ENCODE measurements at regions not wholly inside any gene's neighbourhood (a gene's known extent, or its start where the extent isn't known, plus 50 kb on each side); places are given as distances from the start of the nearest gene placed in this dataset.

- peaks cover 4 to 10% of the 10 kb centered on the region in 2 experiments for H3K4me1 ChIP-seq (ENCODE audit: control insufficient read depth in 1 of 2, insufficient read depth in 2 of 2, low read length in 2 of 2)
- no peak overlapping the region for H4K91ac ChIP-seq (ENCODE audit: low read depth, low read length)
- H3K9ac ChIP-seq (ENCODE audit: low read length): no peak overlapping the region
- no peak overlapping the region for H3K18ac ChIP-seq (ENCODE audit: low read length)
- no peak overlapping the region for H3K4ac ChIP-seq (ENCODE audit: low read depth, low read length)
- no peak overlapping the region for H3K4me2 ChIP-seq (ENCODE audit: low read length)
- no peak overlapping the region for H2BK120ac ChIP-seq (ENCODE audit: insufficient read depth, low read length, poor library complexity)
- no peak overlapping the region for H2BK5ac ChIP-seq (ENCODE audit: low read depth, low read length, poor library complexity)
- H4K8ac ChIP-seq (ENCODE audit: low read depth, low read length): no peak overlapping the region
- no peaks in the 10 kb centered on the region for H3K9me3 ChIP-seq (ENCODE audit: insufficient read depth, low read depth, low read length)
- no peak overlapping the region for H3K14ac ChIP-seq (ENCODE audit: low read length)
- no peak overlapping the region for H2BK12ac ChIP-seq (ENCODE audit: low read length)
- H3K36me3 ChIP-seq (ENCODE audit: control insufficient read depth in 1 of 2, insufficient read depth in 2 of 2, low read length in 2 of 2): no peaks in the 10 kb centered on the region
- no peak overlapping the region for H4K12ac ChIP-seq (ENCODE audit: low read depth, low read length)
- no peak overlapping the region for H2AFZ ChIP-seq (ENCODE audit: insufficient read depth, low read length, poor library complexity)
- no peak overlapping the region for H3K23ac ChIP-seq (ENCODE audit: low read length)
- H3K79me1 ChIP-seq (ENCODE audit: low read length): peaks cover 2% of the 10 kb centered on the region
- no peaks in the 10 kb centered on the region for H3K27me3 ChIP-seq (ENCODE audit: insufficient read depth, low read length)
- WGBS (ENCODE audit: extremely low coverage, insufficient coverage, insufficient read length): no CpG with 5 or more reads among the region's 5 CpGs
- no peaks in the 10 kb centered on the region for H3K79me2 ChIP-seq (ENCODE audit: control insufficient read depth, insufficient read depth, low read length, poor library complexity)
- no peak overlapping the region for H3K4me3 ChIP-seq (ENCODE audit: low read depth, low read length)
- H3K27ac ChIP-seq (ENCODE audit: low read depth, low read length): no peak overlapping the region
- no peak overlapping the region for H2AK5ac ChIP-seq (ENCODE audit: low read length)
- DNase-seq: no peak
Measured at GRCh38 chr14:44767646-44768173, 194.0 kb downstream of the KLHL28 start.

- Histone ChIP-seq H3K36me3 (ENCODE audit: control insufficient read depth in 1 of 2, insufficient read depth in 2 of 2, low read length in 2 of 2) (no peaks in the 10 kb centered on the region), H3K4me1 (ENCODE audit: control insufficient read depth in 1 of 2, insufficient read depth in 2 of 2, low read length in 2 of 2) (peaks cover 4 to 10% of the 10 kb centered on the region in 2 experiments), H2AFZ (ENCODE audit: insufficient read depth, low read length, poor library complexity) (no peak overlapping the region), H4K12ac (ENCODE audit: low read depth, low read length) (no peak overlapping the region), H2AK5ac (ENCODE audit: low read length) (no peak overlapping the region), H2BK5ac (ENCODE audit: low read depth, low read length, poor library complexity) (no peak overlapping the region), H3K79me1 (ENCODE audit: low read length) (no peaks in the 10 kb centered on the region), H3K27me3 (ENCODE audit: insufficient read depth, low read length) (no peaks in the 10 kb centered on the region), H4K8ac (ENCODE audit: low read depth, low read length) (no peak overlapping the region), H2BK12ac (ENCODE audit: low read length) (no peak overlapping the region), H3K79me2 (ENCODE audit: control insufficient read depth, insufficient read depth, low read length, poor library complexity) (no peaks in the 10 kb centered on the region), H3K27ac (ENCODE audit: low read depth, low read length) (no peak overlapping the region), H3K9ac (ENCODE audit: low read length) (no peak overlapping the region), H3K4me3 (ENCODE audit: low read depth, low read length) (no peak overlapping the region), H3K23ac (ENCODE audit: low read length) (no peak overlapping the region), H3K18ac (ENCODE audit: low read length) (no peak overlapping the region), H2BK120ac (ENCODE audit: insufficient read depth, low read length, poor library complexity) (no peak overlapping the region), H3K4ac (ENCODE audit: low read depth, low read length) (no peak overlapping the region), H3K9me3 (ENCODE audit: insufficient read depth, low read depth, low read length) (no peaks in the 10 kb centered on the region), H3K14ac (ENCODE audit: low read length) (no peak overlapping the region), H3K4me2 (ENCODE audit: low read length) (no peak overlapping the region), H4K91ac (ENCODE audit: low read depth, low read length) (no peak overlapping the region)
- no CpG with 5 or more reads among the region's 1 CpG for WGBS (ENCODE audit: extremely low coverage, insufficient coverage, insufficient read length)
- DNase-seq: no peak
Measured at GRCh38 chr14:44766285-44766684, 195.5 kb downstream of the KLHL28 start.

GRCh38 chr14:44763356-44763755 is 198.4 kb downstream of the KLHL28 start:
- H3K4me1 ChIP-seq (ENCODE audit: control insufficient read depth in 1 of 2, insufficient read depth in 2 of 2, low read length in 2 of 2): peaks cover 4 to 10% of the 10 kb centered on the region in 2 experiments

GRCh38 chr14:44759277-44759676 is 202.5 kb downstream of the KLHL28 start:
- no CpG with 5 or more reads among the region's 2 CpGs for WGBS (ENCODE audit: extremely low coverage, insufficient coverage, insufficient read length)
- H3K18ac ChIP-seq (ENCODE audit: low read length): no peak overlapping the region
- no peaks in the 10 kb centered on the region for H3K79me1 ChIP-seq (ENCODE audit: low read length)
- H3K27me3 ChIP-seq (ENCODE audit: insufficient read depth, low read length): no peaks in the 10 kb centered on the region
- no peak overlapping the region for H3K4ac ChIP-seq (ENCODE audit: low read depth, low read length)
- no peak for DNase-seq
- H2BK5ac ChIP-seq (ENCODE audit: low read depth, low read length, poor library complexity): no peak overlapping the region
- H3K23ac ChIP-seq (ENCODE audit: low read length): no peak overlapping the region
- H2BK120ac ChIP-seq (ENCODE audit: insufficient read depth, low read length, poor library complexity): no peak overlapping the region
- no peak overlapping the region for H3K14ac ChIP-seq (ENCODE audit: low read length)
- no peaks in the 10 kb centered on the region for H3K79me2 ChIP-seq (ENCODE audit: control insufficient read depth, insufficient read depth, low read length, poor library complexity)
- H3K4me1 ChIP-seq (ENCODE audit: control insufficient read depth in 1 of 2, insufficient read depth in 2 of 2, low read length in 2 of 2): no peaks in the 10 kb centered on the region
- no peak overlapping the region for H2AK5ac ChIP-seq (ENCODE audit: low read length)
- no peak overlapping the region for H2AFZ ChIP-seq (ENCODE audit: insufficient read depth, low read length, poor library complexity)
- no peak overlapping the region for H3K4me3 ChIP-seq (ENCODE audit: low read depth, low read length)
- H3K9ac ChIP-seq (ENCODE audit: low read length): no peak overlapping the region
- H4K8ac ChIP-seq (ENCODE audit: low read depth, low read length): no peak overlapping the region
- H3K4me2 ChIP-seq (ENCODE audit: low read length): no peak overlapping the region
- H2BK12ac ChIP-seq (ENCODE audit: low read length): no peak overlapping the region
- H4K12ac ChIP-seq (ENCODE audit: low read depth, low read length): no peak overlapping the region
- no peak overlapping the region for H4K91ac ChIP-seq (ENCODE audit: low read depth, low read length)
- H3K27ac ChIP-seq (ENCODE audit: low read depth, low read length): no peak overlapping the region
- H3K36me3 ChIP-seq (ENCODE audit: control insufficient read depth in 1 of 2, insufficient read depth in 2 of 2, low read length in 2 of 2): no peaks in the 10 kb centered on the region
- no peaks in the 10 kb centered on the region for H3K9me3 ChIP-seq (ENCODE audit: insufficient read depth, low read depth, low read length)

More at GRCh38 chr14:44763356-44763755, 198.4 kb downstream of the KLHL28 start:
- Histone ChIP-seq H3K23ac (ENCODE audit: low read length) (no peak overlapping the region), H2AK5ac (ENCODE audit: low read length) (no peak overlapping the region), H3K9me3 (ENCODE audit: insufficient read depth, low read depth, low read length) (no peaks in the 10 kb centered on the region), H2AFZ (ENCODE audit: insufficient read depth, low read length, poor library complexity) (no peak overlapping the region), H3K36me3 (ENCODE audit: control insufficient read depth in 1 of 2, insufficient read depth in 2 of 2, low read length in 2 of 2) (no peaks in the 10 kb centered on the region), H2BK12ac (ENCODE audit: low read length) (no peak overlapping the region), H3K18ac (ENCODE audit: low read length) (no peak overlapping the region), H4K8ac (ENCODE audit: low read depth, low read length) (no peak overlapping the region), H3K4me3 (ENCODE audit: low read depth, low read length) (no peak overlapping the region), H2BK5ac (ENCODE audit: low read depth, low read length, poor library complexity) (no peak overlapping the region), H3K4me2 (ENCODE audit: low read length) (no peak overlapping the region), H3K4ac (ENCODE audit: low read depth, low read length) (no peak overlapping the region), H4K12ac (ENCODE audit: low read depth, low read length) (no peak overlapping the region), H3K14ac (ENCODE audit: low read length) (no peak overlapping the region), H3K27ac (ENCODE audit: low read depth, low read length) (no peak overlapping the region), H2BK120ac (ENCODE audit: insufficient read depth, low read length, poor library complexity) (no peak overlapping the region), H4K91ac (ENCODE audit: low read depth, low read length) (no peak overlapping the region), H3K79me2 (ENCODE audit: control insufficient read depth, insufficient read depth, low read length, poor library complexity) (no peaks in the 10 kb centered on the region), H3K27me3 (ENCODE audit: insufficient read depth, low read length) (no peaks in the 10 kb centered on the region), H3K9ac (ENCODE audit: low read length) (no peak overlapping the region), H3K79me1 (ENCODE audit: low read length) (no peaks in the 10 kb centered on the region)
- no CpG with 5 or more reads among the region's 1 CpG for WGBS (ENCODE audit: extremely low coverage, insufficient coverage, insufficient read length)
- no peak for DNase-seq
